NCI-H2171 (cell line): ENCODE measurements at regions not wholly inside any gene's neighbourhood (a gene's known extent, or its start where the extent isn't known, plus 50 kb on each side); places are given as distances from the start of the nearest gene placed in this dataset.
A peak's percentile ranks its signal among the peaks of the same experiment; 100 is the strongest.

Experiments
- DNase-seq: peaks from one replicate; lab custom pipeline; 2025; lab: John Stamatoyannopoulos, UW

- no peak for DNase-seq
Observed at GRCh38 chr12:74910831-74911230, 298.8 kb downstream of the KCNC2 start.

- DNase-seq: no peak
Observed at GRCh38 chr12:74914378-74914777, 295.3 kb downstream of the KCNC2 start.

- no peak for DNase-seq
Observed at GRCh38 chr12:74915718-74916117, 293.9 kb downstream of the KCNC2 start.

- no peak for DNase-seq
Observed at GRCh38 chr12:74917743-74918142, 291.9 kb downstream of the KCNC2 start.

GRCh38 chr12:74918291-74918690 is 291.3 kb downstream of the KCNC2 start:
- no peak for DNase-seq

- no peak for DNase-seq
Observed at GRCh38 chr12:74922117-74922516, 287.5 kb downstream of the KCNC2 start.

- no peak for DNase-seq
Observed at GRCh38 chr12:74922642-74923041, 287.0 kb downstream of the KCNC2 start.

- DNase-seq: no peak
Observed at GRCh38 chr12:74941670-74942069, 268.0 kb downstream of the KCNC2 start.

GRCh38 chr12:74945771-74946198 is 263.9 kb downstream of the KCNC2 start:
- no peak for DNase-seq

GRCh38 chr12:74953697-74954096 is 255.9 kb downstream of the KCNC2 start:
- no peak for DNase-seq

- DNase-seq: no peak
Observed at GRCh38 chr12:74957231-74957630, 252.4 kb downstream of the KCNC2 start.

GRCh38 chr12:74957634-74958033 is 252.0 kb downstream of the KCNC2 start:
- no peak for DNase-seq

GRCh38 chr12:74959657-74960056 is 250.0 kb downstream of the KCNC2 start:
- no peak for DNase-seq

GRCh38 chr12:74963304-74963703 is 246.3 kb downstream of the KCNC2 start:
- no peak for DNase-seq

GRCh38 chr12:74963867-74964331 is 245.7 kb downstream of the KCNC2 start:
- DNase-seq: no peak

GRCh38 chr12:74964390-74964789 is 245.2 kb downstream of the KCNC2 start:
- DNase-seq: no peak

- DNase-seq: no peak
Observed at GRCh38 chr12:74971201-74971600, 238.4 kb downstream of the KCNC2 start.

GRCh38 chr12:74977832-74978481 is 231.7 kb downstream of the KCNC2 start:
- no peak for DNase-seq

- peak; percentile 51 for DNase-seq
Observed at GRCh38 chr12:74980510-74980909, 229.1 kb downstream of the KCNC2 start.

- no peak for DNase-seq
Observed at GRCh38 chr12:74981541-74981940, 228.1 kb downstream of the KCNC2 start.

GRCh38 chr12:74983917-74984316 is 225.7 kb downstream of the KCNC2 start:
- DNase-seq: no peak

- DNase-seq: no peak
Observed at GRCh38 chr12:74984631-74985030, 225.0 kb downstream of the KCNC2 start.

GRCh38 chr12:74985293-74985985 is 224.2 kb downstream of the KCNC2 start:
- DNase-seq: no peak

GRCh38 chr12:74985986-74986319 is 223.7 kb downstream of the KCNC2 start:
- DNase-seq: peak; percentile 10
